ENCODE measurements at regions not wholly inside any gene's neighbourhood (a gene's known extent, or its start where the extent isn't known, plus 50 kb on each side); places are given as distances from the start of the nearest gene placed in this dataset.

- no peak overlapping the region for H3K4me2 ChIP-seq
- H3K36me3 ChIP-seq (replicated peaks in 1 of 2; ENCODE audit: control insufficient read depth in 1 of 2, insufficient read depth in 2 of 2, low read length in 1 of 2): no peaks in the 10 kb centered on the region
- DNase-seq: no peak
- no peak overlapping the region for H3K4me3 ChIP-seq (ENCODE audit: low read depth in 2 of 2, low read length in 1 of 2)
- WGBS (ENCODE audit: low lambda C conversion rate): 92% methylated on average over 5 of the region's 5 CpGs
- H3K9me2 ChIP-seq: no peaks in the 10 kb centered on the region
- TF ChIP-seq SMC3 (IDR thresholded peaks at IDR 0.05; ENCODE audit: low read depth, low read length) (no peak), GATA2 (CRISPR knock-in tag; IDR thresholded peaks at IDR 0.05) (no peak), RXRA (IDR thresholded peaks at IDR 0.05; ENCODE audit: borderline replicate concordance, low read depth) (no peak), MEF2A (IDR thresholded peaks at IDR 0.05; ENCODE audit: borderline replicate concordance, low read depth) (no peak), FOSL2 (IDR thresholded peaks at IDR 0.05; ENCODE audit: borderline replicate concordance, low read depth) (no peak), SIN3A (IDR thresholded peaks at IDR 0.05; ENCODE audit: borderline replicate concordance, low read depth, low read length) (no peak), YY1 (IDR thresholded peaks at IDR 0.05; ENCODE audit: low read depth) (no peak), JUND (IDR thresholded peaks at IDR 0.05) (no peak), TAF1 (IDR thresholded peaks at IDR 0.05; ENCODE audit: borderline replicate concordance, low read depth, low read length) (no peak), RCOR1 (IDR thresholded peaks at IDR 0.05; ENCODE audit: low read length) (no peak), TEAD4 (IDR thresholded peaks at IDR 0.05; ENCODE audit: borderline replicate concordance, insufficient read depth) (no peak), POLR2AphosphoS5 (IDR thresholded peaks at IDR 0.05; ENCODE audit: low read depth, low read length) (no peak), USF1 (IDR thresholded peaks at IDR 0.05; ENCODE audit: borderline replicate concordance, low read depth) (no peak), RAD21 (IDR thresholded peaks at IDR 0.05; ENCODE audit: low read length) (no peak), ZBTB33 (IDR thresholded peaks at IDR 0.05; ENCODE audit: borderline replicate concordance, low read depth) (no peak), ELF1 (IDR thresholded peaks at IDR 0.05) (no peak), CTCF (IDR thresholded peaks at IDR 0.05) (no peak), USF2 (IDR thresholded peaks at IDR 0.05; ENCODE audit: borderline replicate concordance, low read depth, low read length) (no peak), NFIC (IDR thresholded peaks at IDR 0.05; ENCODE audit: borderline replicate concordance) (no peak), IRF3 (IDR thresholded peaks at IDR 0.05; ENCODE audit: low read depth, low read length) (no peak)
- H3K27ac ChIP-seq (ENCODE audit: low read depth in 2 of 2, low read length in 1 of 2): no peak overlapping the region
- H4K20me1 ChIP-seq (ENCODE audit: insufficient read depth): no peaks in the 10 kb centered on the region
- H2AFZ ChIP-seq (ENCODE audit: low read depth): no peak overlapping the region
- peaks cover 27% of the 10 kb centered on the region for H3F3A ChIP-seq (replicated peaks; ENCODE audit: insufficient read depth)
- no peak overlapping the region for H3K9ac ChIP-seq
- no peaks in the 10 kb centered on the region for H3K27me3 ChIP-seq (ENCODE audit: insufficient read depth)
- CTCF ChIA-PET: interaction anchor here (0.9 kb wide), 1 partner anchor 9 kb away, joined by 3 read pairs; no protein-coding TSS in a partner anchor
- no peaks in the 10 kb centered on the region for H3K9me3 ChIP-seq
- POLR2A ChIA-PET: no interaction called here
- H3K4me1 ChIP-seq (ENCODE audit: control insufficient read depth in 1 of 2, insufficient read depth in 2 of 2, low read depth in 1 of 2, low read length in 1 of 2): peaks cover 6 to 34% of the 10 kb centered on the region in 2 experiments
- H3K79me2 ChIP-seq (ENCODE audit: insufficient read depth): no peaks in the 10 kb centered on the region
These were observed 360.2 kb upstream of the PTBP2 start for GRCh38 chr1:96361271-96361856.

Measured in SK-N-SH (cell line).